ENCODE measurements at regions not wholly inside any gene's neighbourhood (a gene's known extent, or its start where the extent isn't known, plus 50 kb on each side); places are given as distances from the start of the nearest gene placed in this dataset.
A peak's percentile ranks its signal among the peaks of the same experiment; 100 is the strongest.

GRCh38 chr7:424961-425793, 94.5 kb downstream of the PDGFA start:
- DNase-seq: no peak
- peaks cover 0 to 2% (median 0%) of the 10 kb centered on the region in 3 donors for H3K27me3 Mint-ChIP-seq (ENCODE audit: low read depth in 3 of 3)
- H3K27ac Mint-ChIP-seq: no peak overlapping the region
- H3K9me3 Mint-ChIP-seq: no peaks in the 10 kb centered on the region
- H3K36me3 Mint-ChIP-seq: no peaks in the 10 kb centered on the region
- H3K4me1 Mint-ChIP-seq: no peaks in the 10 kb centered on the region
- no peak overlapping the region for H3K4me3 Mint-ChIP-seq

- Mint-ChIP-seq H3K4me1 (no peaks in the 10 kb centered on the region), H3K4me3 (no peak overlapping the region), H3K36me3 (no peaks in the 10 kb centered on the region), H3K9me3 (no peaks in the 10 kb centered on the region), H3K27me3 (ENCODE audit: low read depth in 3 of 3) (peaks cover 0 to 2% (median 0%) of the 10 kb centered on the region in 3 donors), H3K27ac (no peak overlapping the region)
- DNase-seq: no peak
Observed at GRCh38 chr7:425794-426188, 93.9 kb downstream of the PDGFA start.

- H3K27ac Mint-ChIP-seq: no peak overlapping the region
- DNase-seq: no peak
- no peaks in the 10 kb centered on the region for H3K36me3 Mint-ChIP-seq
- no peaks in the 10 kb centered on the region for H3K27me3 Mint-ChIP-seq (ENCODE audit: low read depth in 3 of 3)
- no peak overlapping the region for H3K4me3 Mint-ChIP-seq
- H3K9me3 Mint-ChIP-seq: no peaks in the 10 kb centered on the region
- no peaks in the 10 kb centered on the region for H3K4me1 Mint-ChIP-seq
Observed at GRCh38 chr7:426510-426909, 93.1 kb downstream of the PDGFA start.

GRCh38 chr7:427506-428103, 92.0 kb downstream of the PDGFA start:
- Mint-ChIP-seq H3K4me1 (no peaks in the 10 kb centered on the region), H3K9me3 (no peaks in the 10 kb centered on the region), H3K27ac (no peak overlapping the region), H3K4me3 (no peak overlapping the region), H3K27me3 (ENCODE audit: low read depth in 3 of 3) (no peaks in the 10 kb centered on the region), H3K36me3 (no peaks in the 10 kb centered on the region)
- DNase-seq: no peak

GRCh38 chr7:428387-428786, 91.3 kb downstream of the PDGFA start:
- no peaks in the 10 kb centered on the region for H3K36me3 Mint-ChIP-seq
- no peaks in the 10 kb centered on the region for H3K9me3 Mint-ChIP-seq
- no peaks in the 10 kb centered on the region for H3K4me1 Mint-ChIP-seq
- H3K27me3 Mint-ChIP-seq (ENCODE audit: low read depth in 3 of 3): no peaks in the 10 kb centered on the region
- no peak overlapping the region for H3K4me3 Mint-ChIP-seq
- DNase-seq: no peak
- H3K27ac Mint-ChIP-seq: no peak overlapping the region

GRCh38 chr7:428927-429827, 90.5 kb downstream of the PDGFA start:
- H3K27ac Mint-ChIP-seq: no peak overlapping the region

GRCh38 chr7:429828-430180, 89.8 kb downstream of the PDGFA start:
- no peak overlapping the region for H3K27ac Mint-ChIP-seq
- no peaks in the 10 kb centered on the region for H3K4me1 Mint-ChIP-seq
- no peaks in the 10 kb centered on the region for H3K36me3 Mint-ChIP-seq
- no peak overlapping the region for H3K4me3 Mint-ChIP-seq
- peaks cover 0 to 2% (median 0%) of the 10 kb centered on the region in 3 donors for H3K27me3 Mint-ChIP-seq (ENCODE audit: low read depth in 3 of 3)
- DNase-seq: no peak
- no peaks in the 10 kb centered on the region for H3K9me3 Mint-ChIP-seq

More at GRCh38 chr7:428927-429827, 90.5 kb downstream of the PDGFA start:
- H3K9me3 Mint-ChIP-seq: no peaks in the 10 kb centered on the region
- H3K36me3 Mint-ChIP-seq: no peaks in the 10 kb centered on the region
- no peaks in the 10 kb centered on the region for H3K27me3 Mint-ChIP-seq (ENCODE audit: low read depth in 3 of 3)
- H3K4me3 Mint-ChIP-seq: no peak overlapping the region
- DNase-seq: no peak
- no peaks in the 10 kb centered on the region for H3K4me1 Mint-ChIP-seq

- Mint-ChIP-seq H3K9me3 (no peaks in the 10 kb centered on the region), H3K36me3 (no peaks in the 10 kb centered on the region), H3K27ac (no peak overlapping the region), H3K27me3 (ENCODE audit: low read depth in 3 of 3) (peaks cover 0 to 2% (median 0%) of the 10 kb centered on the region in 3 donors), H3K4me3 (no peak overlapping the region), H3K4me1 (peaks cover 0 to 8% of the 10 kb centered on the region in 2 donors)
- no peak for DNase-seq
Observed at GRCh38 chr7:431041-431440, 88.6 kb downstream of the PDGFA start.

GRCh38 chr7:431658-432111, 88.0 kb downstream of the PDGFA start:
- H3K27ac Mint-ChIP-seq: no peak overlapping the region
- no peaks in the 10 kb centered on the region for H3K36me3 Mint-ChIP-seq
- no peak overlapping the region for H3K4me3 Mint-ChIP-seq
- no peak for DNase-seq
- H3K27me3 Mint-ChIP-seq (ENCODE audit: low read depth in 3 of 3): peaks cover 0 to 2% (median 0%) of the 10 kb centered on the region in 3 donors
- peaks cover 0 to 8% of the 10 kb centered on the region in 2 donors for H3K4me1 Mint-ChIP-seq
- H3K9me3 Mint-ChIP-seq: no peaks in the 10 kb centered on the region

GRCh38 chr7:432256-432655, 87.4 kb downstream of the PDGFA start:
- H3K4me3 Mint-ChIP-seq: no peak overlapping the region
- H3K9me3 Mint-ChIP-seq: no peaks in the 10 kb centered on the region
- no peak for DNase-seq
- no peaks in the 10 kb centered on the region for H3K36me3 Mint-ChIP-seq
- H3K27me3 Mint-ChIP-seq (ENCODE audit: low read depth in 3 of 3): peaks cover 0 to 2% (median 0%) of the 10 kb centered on the region in 3 donors
- no peak overlapping the region for H3K27ac Mint-ChIP-seq
- H3K4me1 Mint-ChIP-seq: peaks cover 0 to 8% of the 10 kb centered on the region in 2 donors

GRCh38 chr7:432933-433332, 86.7 kb downstream of the PDGFA start:
- no peak for DNase-seq
- Mint-ChIP-seq H3K4me3 (no peak overlapping the region), H3K27me3 (ENCODE audit: low read depth in 3 of 3) (peaks cover 0 to 2% (median 0%) of the 10 kb centered on the region in 3 donors), H3K4me1 (peaks cover 0 to 8% of the 10 kb centered on the region in 2 donors), H3K9me3 (no peaks in the 10 kb centered on the region), H3K36me3 (no peaks in the 10 kb centered on the region), H3K27ac (no peak overlapping the region)

GRCh38 chr7:433558-433957, 86.1 kb downstream of the PDGFA start:
- H3K27me3 Mint-ChIP-seq (ENCODE audit: low read depth in 3 of 3): peaks cover 0 to 2% (median 0%) of the 10 kb centered on the region in 3 donors
- no peak overlapping the region for H3K4me3 Mint-ChIP-seq
- no peaks in the 10 kb centered on the region for H3K9me3 Mint-ChIP-seq
- H3K36me3 Mint-ChIP-seq: no peaks in the 10 kb centered on the region
- H3K27ac Mint-ChIP-seq: no peak overlapping the region
- H3K4me1 Mint-ChIP-seq: peaks cover 0 to 8% of the 10 kb centered on the region in 2 donors
- DNase-seq: no peak

- Mint-ChIP-seq H3K27me3 (ENCODE audit: low read depth in 3 of 3) (peaks cover 0 to 2% (median 0%) of the 10 kb centered on the region in 3 donors), H3K9me3 (no peaks in the 10 kb centered on the region), H3K4me3 (peak overlapping the region in 3 of 5 donors; percentile 18 to 67 (median 62)), H3K27ac (peak overlapping the region in 2 of 6 donors; percentile 19 to 71), H3K4me1 (peaks cover 0 to 8% of the 10 kb centered on the region in 2 donors), H3K36me3 (no peaks in the 10 kb centered on the region)
- DNase-seq: no peak
Observed at GRCh38 chr7:434891-435629, 84.6 kb downstream of the PDGFA start.

Measured in immature natural killer cell (primary cell).